ENCODE measurements at regions not wholly inside any gene's neighbourhood (a gene's known extent, or its start where the extent isn't known, plus 50 kb on each side); places are given as distances from the start of the nearest gene placed in this dataset.

- DNase-seq: peak; percentile 21
Observed at GRCh38 chr7:119300341-119300740, 972.6 kb upstream of the KCND2 start.

- no peak for DNase-seq
Observed at GRCh38 chr7:119320316-119320715, 952.7 kb upstream of the KCND2 start.

GRCh38 chr7:119329715-119330114 lies 943.3 kb upstream of the KCND2 start:
- no peak for DNase-seq

GRCh38 chr7:119335405-119335804 lies 937.6 kb upstream of the KCND2 start:
- no peak for DNase-seq

GRCh38 chr7:119341822-119342221 lies 931.2 kb upstream of the KCND2 start:
- no peak for DNase-seq

- DNase-seq: no peak
Observed at GRCh38 chr7:119343289-119343688, 929.7 kb upstream of the KCND2 start.

GRCh38 chr7:119344466-119344865 lies 928.5 kb upstream of the KCND2 start:
- DNase-seq: no peak

GRCh38 chr7:119348491-119348890 lies 924.5 kb upstream of the KCND2 start:
- no peak for DNase-seq

GRCh38 chr7:119350334-119350733 lies 922.6 kb upstream of the KCND2 start:
- no peak for DNase-seq

GRCh38 chr7:119351320-119351719 lies 921.7 kb upstream of the KCND2 start:
- DNase-seq: no peak

- DNase-seq: no peak
Observed at GRCh38 chr7:119374436-119374835, 898.5 kb upstream of the KCND2 start.

- DNase-seq: no peak
Observed at GRCh38 chr7:119377861-119378260, 895.1 kb upstream of the KCND2 start.

GRCh38 chr7:119382726-119383125 lies 890.2 kb upstream of the KCND2 start:
- no peak for DNase-seq

GRCh38 chr7:119395024-119395423 lies 878.0 kb upstream of the KCND2 start:
- no peak for DNase-seq

GRCh38 chr7:119397156-119397555 lies 875.8 kb upstream of the KCND2 start:
- no peak for DNase-seq

GRCh38 chr7:119408596-119408995 lies 864.4 kb upstream of the KCND2 start:
- no peak for DNase-seq

GRCh38 chr7:119413314-119413805 lies 859.6 kb upstream of the KCND2 start:
- DNase-seq: no peak

GRCh38 chr7:119415682-119416081 lies 857.3 kb upstream of the KCND2 start:
- no peak for DNase-seq

GRCh38 chr7:119421657-119422056 lies 851.3 kb upstream of the KCND2 start:
- DNase-seq: no peak

GRCh38 chr7:119436882-119437281 lies 836.1 kb upstream of the KCND2 start:
- no peak for DNase-seq

- DNase-seq: no peak
Observed at GRCh38 chr7:119438315-119438714, 834.7 kb upstream of the KCND2 start.

- no peak for DNase-seq
Observed at GRCh38 chr7:119439192-119439591, 833.8 kb upstream of the KCND2 start.

GRCh38 chr7:119452401-119452800 lies 820.6 kb upstream of the KCND2 start:
- DNase-seq: no peak

- no peak for DNase-seq
Observed at GRCh38 chr7:119465798-119466305, 807.1 kb upstream of the KCND2 start.

GRCh38 chr7:119472408-119473038 lies 800.5 kb upstream of the KCND2 start:
- DNase-seq: no peak
